ENCODE measurements at regions not wholly inside any gene's neighbourhood (a gene's known extent, or its start where the extent isn't known, plus 50 kb on each side); places are given as distances from the start of the nearest gene placed in this dataset.
"Not testable (repeated sequence)": the region's sequence is repeated elsewhere in the genome, so short reads cannot be mapped to it uniquely, and the experiment has no call there.

GRCh38 chr6:2611092-2611491 lies 139.6 kb downstream of the MYLK4 start:
- no peak for DNase-seq

GRCh38 chr6:2608503-2608902 lies 142.2 kb downstream of the MYLK4 start:
- DNase-seq, result no peak

GRCh38 chr6:2600363-2600762 lies 150.4 kb downstream of the MYLK4 start:
- DNase-seq, result no peak

- no peak for DNase-seq
Observed at GRCh38 chr6:2599817-2600216, 150.9 kb downstream of the MYLK4 start.

GRCh38 chr6:2598867-2599266 lies 151.9 kb downstream of the MYLK4 start:
- no peak for DNase-seq

- no peak for DNase-seq
Observed at GRCh38 chr6:2597991-2598390, 152.7 kb downstream of the MYLK4 start.

GRCh38 chr6:2597457-2597856 lies 153.3 kb downstream of the MYLK4 start:
- not testable (repeated sequence) for DNase-seq

GRCh38 chr6:2596222-2596621 lies 154.5 kb downstream of the MYLK4 start:
- no peak for DNase-seq

- DNase-seq, result no peak
Observed at GRCh38 chr6:2594868-2595267, 155.9 kb downstream of the MYLK4 start.

GRCh38 chr6:2593167-2593566 lies 157.6 kb downstream of the MYLK4 start:
- DNase-seq, result no peak

- no peak for DNase-seq
Observed at GRCh38 chr6:2589171-2589661, 161.5 kb downstream of the MYLK4 start.

- DNase-seq, result no peak
Observed at GRCh38 chr6:2583459-2583858, 167.3 kb downstream of the MYLK4 start.

GRCh38 chr6:2582268-2582667 lies 168.5 kb downstream of the MYLK4 start:
- DNase-seq, result no peak

- DNase-seq, result no peak
Observed at GRCh38 chr6:2581611-2582010, 169.1 kb downstream of the MYLK4 start.

- no peak for DNase-seq
Observed at GRCh38 chr6:2581011-2581410, 169.7 kb downstream of the MYLK4 start.

GRCh38 chr6:2579804-2580570 lies 170.7 kb downstream of the MYLK4 start:
- DNase-seq, result no peak

GRCh38 chr6:2579241-2579761 lies 171.4 kb downstream of the MYLK4 start:
- no peak for DNase-seq

- DNase-seq, result no peak
Observed at GRCh38 chr6:2578767-2579166, 172.0 kb downstream of the MYLK4 start.

- DNase-seq, result no peak
Observed at GRCh38 chr6:2576499-2576898, 174.2 kb downstream of the MYLK4 start.

GRCh38 chr6:2575236-2575635 lies 175.5 kb downstream of the MYLK4 start:
- DNase-seq, result no peak

- DNase-seq, result not testable (repeated sequence)
Observed at GRCh38 chr6:2569420-2569819, 181.3 kb downstream of the MYLK4 start.

GRCh38 chr6:2566048-2566447 lies 184.7 kb downstream of the MYLK4 start:
- no peak for DNase-seq

- DNase-seq, result no peak
Observed at GRCh38 chr6:2565499-2565898, 185.2 kb downstream of the MYLK4 start.

- no peak for DNase-seq
Observed at GRCh38 chr6:2563635-2564034, 187.1 kb downstream of the MYLK4 start.

Data from left hindlimb (tissue), 1 donor.